ENCODE measurements at regions not wholly inside any gene's neighbourhood (a gene's known extent, or its start where the extent isn't known, plus 50 kb on each side); places are given as distances from the start of the nearest gene placed in this dataset.

GRCh38 chr12:126770188-126770587, 1496.8 kb upstream of the TMEM132C start:
- H3K27ac ChIP-seq = no peak overlapping the region
- H3K9me3 ChIP-seq (ENCODE audit: severe bottlenecking) = no peaks in the 10 kb centered on the region
- no peaks in the 10 kb centered on the region for H3K27me3 ChIP-seq (ENCODE audit: insufficient read depth, low read depth, severe bottlenecking)
- TF ChIP-seq CTCF (IDR thresholded peaks at IDR 0.05; ENCODE audit: low read depth, low read length) = no peak
- DNase-seq = no peak
- no peaks in the 10 kb centered on the region for H3K36me3 ChIP-seq
- H3K4me3 ChIP-seq (ENCODE audit: low read depth, low read length) = no peak overlapping the region

DNA sequence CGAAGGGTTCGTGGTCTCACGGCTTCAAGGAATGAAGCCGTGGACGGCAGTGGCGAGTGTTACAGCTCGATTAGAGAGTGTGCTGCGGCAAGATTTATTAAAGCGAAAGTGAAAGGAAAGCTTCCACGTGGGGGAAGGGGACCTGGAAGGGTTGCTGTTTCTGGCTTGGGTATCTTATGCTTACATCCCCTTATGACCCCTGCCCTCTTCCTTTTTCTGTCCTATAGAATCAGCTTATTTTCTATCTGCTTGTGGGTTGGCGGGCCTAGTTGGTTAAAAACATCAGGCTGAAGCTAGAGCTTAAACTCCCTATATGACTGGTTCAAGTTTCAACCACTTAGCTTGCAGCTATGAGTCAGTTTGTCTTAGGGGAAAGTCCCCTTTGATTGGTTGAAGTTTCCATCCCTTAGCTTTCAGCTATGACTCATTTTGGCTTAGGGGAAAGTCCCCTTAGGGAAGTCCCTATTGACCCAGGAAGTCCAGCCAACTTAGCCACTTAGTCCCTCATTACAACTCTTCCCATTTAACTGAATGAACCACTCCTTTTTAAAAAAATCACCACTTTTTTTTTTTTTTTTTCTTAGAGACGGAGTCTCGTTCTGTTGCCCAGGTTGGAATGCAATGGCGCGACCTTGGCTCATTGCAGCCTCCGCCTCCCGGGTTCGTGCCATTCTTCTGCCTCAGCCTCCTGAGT, 1494.7 kb upstream of the TMEM132C start:
- TF ChIP-seq CTCF (IDR thresholded peaks at IDR 0.05; ENCODE audit: low read depth, low read length) = no peak
- Histone ChIP-seq H3K27me3 (ENCODE audit: insufficient read depth, low read depth, severe bottlenecking) (no peaks in the 10 kb centered on the region), H3K4me3 (ENCODE audit: low read depth, low read length) (no peak overlapping the region), H3K27ac (no peak overlapping the region), H3K9me3 (ENCODE audit: severe bottlenecking) (no peaks in the 10 kb centered on the region), H3K36me3 (no peaks in the 10 kb centered on the region)
- no peak for DNase-seq

DNA sequence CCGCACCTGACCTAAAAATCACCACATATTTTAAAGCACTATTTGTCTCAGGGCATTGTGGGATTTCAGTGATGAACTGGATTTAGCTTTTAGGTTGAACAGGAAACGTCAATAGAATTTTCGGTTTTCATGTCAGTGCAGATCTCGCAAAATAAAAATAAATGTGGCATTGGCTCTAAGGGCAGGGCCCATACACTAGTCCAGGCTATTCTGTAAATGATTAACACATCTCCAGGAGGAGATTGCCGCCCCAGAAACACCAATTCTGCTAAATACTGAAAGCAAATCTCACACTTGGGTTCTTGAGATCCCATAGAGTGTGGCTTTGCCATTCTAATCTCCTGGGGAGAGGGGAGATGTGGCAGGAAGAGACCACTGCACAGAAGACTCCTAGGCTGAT, 1494.0 kb upstream of the TMEM132C start:
- no peak for DNase-seq
- H3K9me3 ChIP-seq (ENCODE audit: severe bottlenecking) = no peaks in the 10 kb centered on the region
- no peaks in the 10 kb centered on the region for H3K27me3 ChIP-seq (ENCODE audit: insufficient read depth, low read depth, severe bottlenecking)
- no peak overlapping the region for H3K4me3 ChIP-seq (ENCODE audit: low read depth, low read length)
- no peaks in the 10 kb centered on the region for H3K36me3 ChIP-seq
- no peak overlapping the region for H3K27ac ChIP-seq
- no peak for TF ChIP-seq CTCF (IDR thresholded peaks at IDR 0.05; ENCODE audit: low read depth, low read length)

- TF ChIP-seq CTCF (IDR thresholded peaks at IDR 0.05; ENCODE audit: low read depth, low read length) = no peak
- Histone ChIP-seq H3K27ac (no peak overlapping the region), H3K4me3 (ENCODE audit: low read depth, low read length) (no peak overlapping the region), H3K36me3 (no peaks in the 10 kb centered on the region), H3K27me3 (ENCODE audit: insufficient read depth, low read depth, severe bottlenecking) (no peaks in the 10 kb centered on the region), H3K9me3 (ENCODE audit: severe bottlenecking) (no peaks in the 10 kb centered on the region)
- no peak for DNase-seq
Observed at GRCh38 chr12:126773491-126773890, 1493.5 kb upstream of the TMEM132C start.

- H3K27me3 ChIP-seq (ENCODE audit: insufficient read depth, low read depth, severe bottlenecking) = no peaks in the 10 kb centered on the region
- no peak overlapping the region for H3K4me3 ChIP-seq (ENCODE audit: low read depth, low read length)
- H3K27ac ChIP-seq = no peak overlapping the region
- H3K36me3 ChIP-seq = no peaks in the 10 kb centered on the region
- no peak for TF ChIP-seq CTCF (IDR thresholded peaks at IDR 0.05; ENCODE audit: low read depth, low read length)
- no peak for DNase-seq
- H3K9me3 ChIP-seq (ENCODE audit: severe bottlenecking) = no peaks in the 10 kb centered on the region
Observed at GRCh38 chr12:126776026-126776655, 1490.8 kb upstream of the TMEM132C start.
